Fibroblast of the aortic adventitia (primary cell): ENCODE measurements at regions not wholly inside any gene's neighbourhood (a gene's known extent, or its start where the extent isn't known, plus 50 kb on each side); places are given as distances from the start of the nearest gene placed in this dataset.

Source experiments
- DNase-seq: peaks from one replicate; pipeline ENCODE4 v3.0.0-alpha.2; 2010; ENCODE audit warnings: low read depth
- H3K4me3 ChIP-seq: 2 replicates; pipeline ENCODE4 v1.5.1; 2011; ENCODE audit warnings: low read depth, mild to moderate bottlenecking, control low read depth, low read length, moderate library complexity
- TF ChIP-seq, protein P1 (sequence below): IDR thresholded peaks from 2 replicates; pipeline ENCODE4 v1.5.1; 2011; ENCODE audit warnings: mild to moderate bottlenecking, low read length, control low read depth, inconsistent platforms; ENCODE audit not compliant: insufficient read depth

DNA sequence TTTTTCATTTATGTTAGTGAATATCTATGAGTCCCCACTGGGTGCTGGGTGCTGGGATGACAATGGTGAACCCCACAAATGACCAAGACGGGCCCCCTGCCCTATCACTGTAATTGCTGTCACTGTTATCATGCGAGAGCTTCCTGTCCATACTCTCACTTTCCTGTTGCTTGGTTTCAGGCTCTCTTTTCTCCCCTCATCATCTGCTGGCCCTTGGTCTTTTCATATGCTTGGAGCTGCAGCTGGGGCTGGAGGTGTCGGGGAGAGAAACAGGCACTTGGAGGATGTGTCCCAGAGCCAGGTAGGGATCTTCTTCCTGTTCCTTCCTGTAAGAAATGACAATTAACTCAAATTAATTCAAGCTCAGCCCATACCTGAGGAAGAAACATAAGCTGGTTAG is 348.0 kb downstream of the PTPRU start:
- no peak overlapping the region for H3K4me3 ChIP-seq
- no peak for DNase-seq
- TF ChIP-seq, protein P1, sequence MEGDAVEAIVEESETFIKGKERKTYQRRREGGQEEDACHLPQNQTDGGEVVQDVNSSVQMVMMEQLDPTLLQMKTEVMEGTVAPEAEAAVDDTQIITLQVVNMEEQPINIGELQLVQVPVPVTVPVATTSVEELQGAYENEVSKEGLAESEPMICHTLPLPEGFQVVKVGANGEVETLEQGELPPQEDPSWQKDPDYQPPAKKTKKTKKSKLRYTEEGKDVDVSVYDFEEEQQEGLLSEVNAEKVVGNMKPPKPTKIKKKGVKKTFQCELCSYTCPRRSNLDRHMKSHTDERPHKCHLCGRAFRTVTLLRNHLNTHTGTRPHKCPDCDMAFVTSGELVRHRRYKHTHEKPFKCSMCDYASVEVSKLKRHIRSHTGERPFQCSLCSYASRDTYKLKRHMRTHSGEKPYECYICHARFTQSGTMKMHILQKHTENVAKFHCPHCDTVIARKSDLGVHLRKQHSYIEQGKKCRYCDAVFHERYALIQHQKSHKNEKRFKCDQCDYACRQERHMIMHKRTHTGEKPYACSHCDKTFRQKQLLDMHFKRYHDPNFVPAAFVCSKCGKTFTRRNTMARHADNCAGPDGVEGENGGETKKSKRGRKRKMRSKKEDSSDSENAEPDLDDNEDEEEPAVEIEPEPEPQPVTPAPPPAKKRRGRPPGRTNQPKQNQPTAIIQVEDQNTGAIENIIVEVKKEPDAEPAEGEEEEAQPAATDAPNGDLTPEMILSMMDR, result no peak

DNA sequence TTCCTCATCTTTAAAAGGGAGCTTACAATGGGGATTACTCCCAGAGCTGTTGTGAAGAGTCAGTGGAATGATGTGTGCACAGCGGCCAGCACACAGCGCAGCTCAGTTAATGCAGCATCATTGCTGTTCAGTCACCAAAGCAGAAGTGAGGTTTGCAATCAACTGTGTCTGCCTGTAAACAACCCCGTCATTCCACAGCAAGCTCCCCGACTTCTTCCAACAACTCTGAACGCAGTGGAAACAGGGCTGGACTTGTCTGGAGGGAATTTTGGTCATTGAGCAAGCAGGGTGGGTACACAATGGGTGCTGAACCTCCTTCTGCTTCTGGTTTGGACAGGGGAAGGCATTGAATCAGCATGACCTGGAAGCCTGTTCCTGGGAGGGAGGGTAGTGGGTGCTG is 347.4 kb downstream of the PTPRU start:
- no peak overlapping the region for H3K4me3 ChIP-seq
- DNase-seq, result no peak
- TF ChIP-seq, protein P1, result no peak

DNA sequence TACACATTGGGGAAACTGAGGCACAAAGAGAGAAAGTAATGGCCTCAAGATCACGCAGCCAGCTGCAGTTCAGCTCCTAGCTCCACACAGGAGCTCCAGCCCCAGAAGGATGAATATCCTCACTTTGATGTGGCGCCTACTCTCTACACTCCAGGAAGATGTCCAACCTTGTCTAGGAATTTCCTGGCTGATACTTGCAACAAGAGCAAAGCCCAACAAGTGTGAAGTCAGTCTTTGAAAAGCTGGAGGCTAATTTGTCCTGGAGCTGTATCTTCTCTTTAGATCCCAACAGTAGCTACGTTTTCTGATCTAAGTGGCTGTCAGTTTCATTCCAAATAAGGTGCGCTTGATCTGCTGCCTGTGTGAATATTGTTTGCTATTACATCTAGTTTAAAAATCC is 344.9 kb downstream of the PTPRU start:
- TF ChIP-seq, protein P1, result no peak
- DNase-seq, result peak; percentile 3
- H3K4me3 ChIP-seq, result no peak overlapping the region

DNA sequence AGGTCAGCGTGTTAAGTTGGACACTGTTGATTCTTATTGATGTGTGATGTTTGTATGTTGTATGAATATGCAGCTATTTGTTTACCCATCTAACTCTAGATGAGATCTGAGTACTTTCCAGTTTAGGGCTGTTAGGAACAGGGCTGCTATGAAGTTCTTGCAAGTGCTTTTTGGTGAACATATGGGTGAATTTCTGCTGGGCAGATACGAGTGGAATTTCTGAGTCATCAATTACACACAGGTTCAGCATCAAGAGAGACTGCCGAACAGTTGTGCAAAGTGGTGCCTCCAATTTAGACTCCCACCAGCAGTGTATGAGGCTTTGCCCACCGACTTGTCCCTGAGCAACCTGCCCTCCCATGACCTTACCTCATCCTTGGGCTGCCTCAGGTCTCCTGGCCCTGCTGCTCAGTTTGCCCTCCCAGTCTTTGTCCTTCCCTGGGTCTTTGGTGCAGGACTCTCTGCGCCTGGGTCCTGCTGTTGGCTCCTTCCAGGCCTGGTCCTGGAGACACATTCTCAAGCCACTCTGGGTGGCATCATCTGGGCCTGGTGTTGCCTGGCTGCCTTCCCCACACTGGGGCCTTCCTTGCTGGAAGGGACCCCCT is 343.6 kb downstream of the PTPRU start:
- TF ChIP-seq, protein P1, result no peak
- no peak overlapping the region for H3K4me3 ChIP-seq
- DNase-seq, result peak; percentile 72

DNA sequence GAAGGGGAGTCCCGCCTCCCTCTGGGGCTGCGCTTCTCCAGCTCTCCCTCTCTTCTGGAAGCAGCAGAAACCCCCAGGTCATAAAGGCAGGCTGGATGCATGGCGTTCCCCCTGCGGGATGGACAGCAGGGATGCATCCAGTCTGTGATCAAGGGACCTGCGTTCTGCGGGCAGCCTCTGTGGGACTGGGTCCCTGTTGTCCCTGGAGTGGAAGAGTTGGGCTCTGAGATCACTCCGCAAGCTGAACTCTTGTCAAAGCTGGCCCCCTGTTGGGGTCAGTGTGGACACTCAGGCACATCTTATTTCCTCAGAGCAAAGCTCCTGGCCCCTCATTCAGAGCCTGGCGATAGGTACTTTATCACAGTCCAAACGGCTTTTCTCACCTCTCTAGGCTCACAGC is 341.2 kb downstream of the PTPRU start:
- no peak overlapping the region for H3K4me3 ChIP-seq
- DNase-seq, result no peak
- TF ChIP-seq, protein P1, result no peak

DNA sequence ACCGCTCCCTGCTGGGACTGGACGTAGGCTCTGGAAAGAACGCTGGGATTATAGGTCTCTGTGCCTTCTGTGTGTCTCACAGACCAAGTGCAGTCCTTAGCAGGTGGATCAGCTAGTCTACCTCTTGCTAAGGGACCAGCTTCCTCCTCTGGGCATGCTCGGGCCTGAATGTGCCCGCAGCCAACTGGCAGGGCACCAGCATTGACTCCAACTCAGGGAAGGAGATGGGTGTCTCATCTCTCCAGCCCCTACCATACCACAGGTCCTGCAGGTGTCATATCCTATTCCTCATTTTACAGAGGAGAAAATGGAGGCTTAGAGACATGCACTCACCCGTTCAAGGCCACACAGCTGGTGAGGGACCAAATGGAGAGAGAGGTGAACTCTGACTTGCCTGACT is 340.2 kb downstream of the PTPRU start:
- TF ChIP-seq, protein P1, result no peak
- no peak for DNase-seq
- no peak overlapping the region for H3K4me3 ChIP-seq

DNA sequence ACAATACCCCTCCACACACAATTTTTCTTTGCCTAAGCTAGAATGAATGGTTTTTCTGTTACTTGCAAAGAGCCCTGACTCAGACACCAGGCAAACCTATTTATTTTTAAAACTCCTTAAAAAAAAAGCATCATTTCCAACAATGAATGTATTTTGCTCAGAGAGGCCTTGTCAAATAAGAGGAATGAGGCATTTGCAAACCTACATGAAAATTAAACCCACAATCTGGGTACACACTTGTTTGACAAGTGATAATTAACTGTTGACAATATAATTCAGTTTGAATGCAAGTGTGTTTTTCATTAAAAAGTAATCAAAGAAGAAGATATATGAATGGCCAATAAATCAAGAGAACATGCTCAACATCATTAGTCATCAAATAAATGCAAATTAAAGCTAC is 339.5 kb downstream of the PTPRU start:
- TF ChIP-seq, protein P1, result no peak
- DNase-seq, result no peak
- H3K4me3 ChIP-seq, result no peak overlapping the region
